ENCODE measurements at regions not wholly inside any gene's neighbourhood (a gene's known extent, or its start where the extent isn't known, plus 50 kb on each side); places are given as distances from the start of the nearest gene placed in this dataset.
"Not testable (repeated sequence)": the region's sequence is repeated elsewhere in the genome, so short reads cannot be mapped to it uniquely, and the experiment has no call there.

DNA sequence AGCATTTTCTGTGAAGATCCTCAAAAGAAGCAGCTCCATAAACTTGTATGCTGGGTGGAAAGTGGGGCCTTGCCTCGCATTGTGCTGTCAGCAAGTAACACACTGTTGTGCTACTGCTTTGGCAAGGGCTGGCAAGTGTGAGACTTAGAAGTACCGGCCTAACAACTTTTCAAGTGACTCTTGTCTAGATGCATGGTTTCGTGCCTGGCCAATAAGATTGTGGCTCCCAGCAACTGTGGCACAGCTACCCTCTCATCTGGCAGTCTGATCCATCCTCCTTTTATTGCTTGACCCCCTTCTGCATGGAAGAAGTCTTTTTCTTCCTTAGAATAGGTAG lies 79.4 kb upstream of the VEPH1 start:
- no peak for DNase-seq (ENCODE audit: low read depth in 2 of 2)

DNA sequence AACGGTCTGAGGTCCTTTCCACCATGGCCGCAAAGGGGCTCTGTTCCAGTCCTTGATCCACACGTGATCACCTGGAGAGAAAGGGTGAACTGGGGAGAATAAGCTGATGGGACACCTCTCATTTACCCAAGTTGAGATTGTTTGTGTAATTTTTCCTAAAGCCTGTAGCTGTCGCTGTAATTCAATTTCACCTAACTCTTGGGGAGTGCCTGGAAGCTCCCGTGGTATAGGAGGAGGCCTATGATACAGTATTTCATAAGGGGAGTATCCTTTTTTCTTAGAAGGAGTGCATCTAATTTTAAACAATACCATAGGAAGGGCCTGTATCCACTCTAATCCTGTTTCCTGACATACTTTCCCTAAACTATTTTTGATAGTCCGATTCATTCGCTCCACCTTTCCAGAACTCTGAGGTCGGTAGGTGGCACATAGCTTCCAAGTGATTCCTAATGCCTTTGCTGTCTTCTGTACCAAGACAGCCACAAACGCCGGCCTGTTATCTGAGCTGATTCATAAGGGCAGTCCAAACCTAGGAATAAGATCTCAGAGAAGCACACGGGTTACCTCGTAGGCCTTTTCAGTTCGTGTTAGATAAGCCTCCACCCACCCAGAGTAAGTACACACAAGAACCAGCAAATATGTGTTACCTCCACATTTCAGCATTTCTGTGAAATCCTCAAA lies 78.9 kb upstream of the VEPH1 start:
- DNase-seq (ENCODE audit: low read depth in 2 of 2), result not testable (repeated sequence)

DNA sequence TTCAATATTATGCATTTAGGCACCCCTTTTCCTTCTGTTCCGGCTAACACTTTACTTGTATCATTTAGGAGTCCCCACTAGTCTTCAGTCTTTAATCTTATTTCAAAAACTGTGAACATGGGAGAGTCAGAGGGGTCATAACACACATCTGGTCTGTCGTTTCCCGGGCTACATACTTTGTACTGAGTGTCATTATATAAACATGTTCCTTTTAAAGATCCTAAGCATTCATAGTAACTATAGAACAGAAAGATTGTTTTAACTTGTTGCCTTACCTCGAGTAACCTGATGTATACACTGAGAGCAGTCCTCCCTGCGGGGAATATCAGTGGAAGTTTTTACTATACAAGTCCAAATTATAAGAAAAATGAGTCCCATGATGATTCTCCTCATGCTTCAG lies 78.2 kb upstream of the VEPH1 start:
- DNase-seq (ENCODE audit: low read depth in 2 of 2), result no peak

DNA sequence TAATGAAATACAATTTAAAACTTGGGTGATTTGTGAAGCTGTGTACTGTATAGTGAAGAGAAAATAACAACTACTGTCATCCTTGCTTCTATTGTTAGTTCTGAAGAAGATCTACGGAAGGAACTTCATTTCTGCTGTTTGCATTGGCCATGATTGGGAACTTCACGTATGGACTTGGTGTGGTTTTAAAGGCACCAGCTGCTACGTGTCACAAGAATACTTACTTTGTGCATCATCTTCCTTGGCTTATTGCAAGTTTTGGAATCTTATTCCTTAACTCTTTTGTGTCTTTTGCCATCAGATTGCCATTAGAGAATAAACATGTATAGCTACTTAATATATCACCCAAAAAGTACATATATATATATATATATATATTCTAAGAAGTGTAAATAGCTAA lies 75.0 kb upstream of the VEPH1 start:
- no peak for DNase-seq (ENCODE audit: low read depth in 2 of 2)

DNA sequence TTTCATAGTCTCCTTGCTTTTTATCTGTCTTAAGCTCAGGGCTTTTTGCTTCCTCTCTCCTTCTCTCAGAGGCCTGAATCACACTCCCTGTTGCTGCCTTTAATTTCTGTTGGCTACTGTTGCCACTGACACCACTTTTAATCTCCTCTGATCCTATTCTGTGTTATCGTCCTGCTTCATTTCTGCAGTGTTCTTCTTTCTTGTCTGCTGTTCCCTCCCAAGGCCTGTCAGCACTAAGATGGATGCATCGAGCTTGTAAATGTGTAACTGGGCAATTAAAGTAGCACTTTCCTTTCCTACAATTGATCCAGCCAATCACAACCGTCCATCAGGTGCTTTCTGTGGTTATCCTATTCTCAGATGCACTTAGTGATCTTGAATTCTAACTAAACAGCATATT lies 71.3 kb upstream of the VEPH1 start:
- DNase-seq (ENCODE audit: low read depth in 2 of 2), result no peak

DNA sequence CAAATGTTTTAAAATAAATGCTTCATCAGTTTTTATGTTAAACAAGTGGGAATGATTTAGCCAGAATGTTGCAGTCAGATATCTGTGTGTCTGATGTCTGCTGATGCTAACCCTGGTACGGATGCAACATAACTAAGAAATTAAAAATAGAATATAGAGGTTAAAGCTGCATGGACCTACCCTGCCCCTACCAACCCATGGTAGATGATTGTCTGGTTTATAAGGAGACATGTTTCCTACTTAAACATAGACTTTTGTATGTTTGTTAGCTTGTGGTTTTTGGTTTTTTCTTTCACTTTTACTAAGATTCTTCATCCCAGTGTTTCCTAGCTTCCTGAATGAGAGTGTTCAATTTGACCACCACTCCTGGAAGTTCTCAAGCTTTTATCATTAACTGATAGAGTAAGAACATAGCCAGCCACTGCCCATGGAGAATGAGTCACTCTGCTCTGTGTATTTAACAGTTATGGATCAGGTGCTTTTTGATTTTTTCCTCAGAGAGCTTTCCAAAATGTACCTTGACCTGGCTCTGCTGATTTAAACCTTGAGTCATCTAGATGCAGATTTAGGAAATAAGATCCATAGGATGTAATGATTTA lies 70.7 kb upstream of the VEPH1 start:
- DNase-seq (ENCODE audit: low read depth in 2 of 2), result no peak

DNA sequence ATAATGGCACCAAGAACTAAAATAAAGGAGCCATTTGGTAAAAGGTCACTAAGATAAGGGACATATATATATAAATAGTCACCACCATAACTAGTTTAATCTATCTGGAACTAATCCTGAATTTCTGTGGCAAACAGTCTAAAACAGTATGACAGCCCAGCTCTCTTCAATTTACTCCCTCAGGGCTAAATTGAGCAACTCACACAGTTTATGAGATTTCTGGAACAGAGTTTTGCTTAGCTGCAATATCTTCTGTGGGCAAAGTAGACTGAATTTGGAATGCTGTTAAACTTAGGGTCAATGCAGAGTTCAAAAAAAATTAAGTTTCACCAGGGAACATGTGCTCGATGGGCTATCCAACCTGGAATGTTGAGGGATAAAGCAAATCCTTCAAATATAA lies 70.1 kb upstream of the VEPH1 start:
- DNase-seq (ENCODE audit: low read depth in 2 of 2), result no peak

DNA sequence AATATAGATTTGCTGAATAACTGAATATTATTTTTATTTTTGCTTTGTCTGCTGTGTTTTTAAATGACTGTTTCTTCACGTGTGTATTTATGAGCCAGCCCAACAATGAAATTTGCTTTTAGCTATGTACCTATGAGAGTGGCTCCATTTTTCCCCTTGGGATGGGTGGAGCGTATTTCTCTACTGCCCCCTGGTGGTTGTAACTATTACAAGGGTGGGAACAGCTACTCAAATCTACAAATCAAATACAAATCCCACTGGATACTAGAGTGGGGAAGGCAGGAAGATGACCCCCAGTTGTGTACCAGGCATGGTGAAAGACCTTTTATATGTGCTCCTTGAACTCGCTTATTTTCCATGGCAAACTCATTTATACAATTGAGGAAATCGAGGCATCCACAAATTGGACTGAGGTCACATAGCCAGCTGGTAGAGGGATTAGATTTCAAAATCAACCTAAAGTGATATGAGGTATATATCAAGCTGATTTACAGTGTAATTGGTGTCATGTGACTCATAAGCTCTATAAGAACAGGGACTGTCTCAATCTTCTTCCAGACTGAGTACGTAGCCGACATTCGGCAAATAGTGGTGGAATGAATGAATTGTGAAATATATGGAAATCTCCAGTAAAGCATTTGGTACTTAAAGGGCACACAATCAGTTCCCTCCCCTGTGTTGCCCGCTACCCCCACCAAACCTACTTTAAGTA lies 69.5 kb upstream of the VEPH1 start:
- DNase-seq (ENCODE audit: low read depth in 2 of 2), result peak in 1 of 2 donors; percentile 7

DNA sequence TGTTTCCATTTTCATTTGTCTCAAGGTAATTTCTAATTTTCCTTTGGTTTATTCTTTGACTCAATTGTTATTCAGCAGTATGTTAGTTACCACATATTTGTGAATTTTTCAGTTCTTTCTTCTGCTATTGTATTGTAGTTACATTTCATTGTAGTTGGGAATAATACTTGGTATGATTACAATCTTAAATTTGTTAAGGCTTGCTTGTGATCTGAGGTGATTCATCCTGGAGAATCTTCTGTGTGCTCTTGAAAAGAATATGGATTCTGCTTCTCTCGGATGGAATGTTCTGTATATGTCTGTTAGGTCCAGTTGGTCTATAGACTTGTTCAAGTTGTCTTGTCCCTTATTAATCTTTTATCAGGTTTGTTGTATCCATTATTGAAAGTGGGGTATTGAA lies 63.4 kb upstream of the VEPH1 start:
- no peak for DNase-seq (ENCODE audit: low read depth in 2 of 2)

DNA sequence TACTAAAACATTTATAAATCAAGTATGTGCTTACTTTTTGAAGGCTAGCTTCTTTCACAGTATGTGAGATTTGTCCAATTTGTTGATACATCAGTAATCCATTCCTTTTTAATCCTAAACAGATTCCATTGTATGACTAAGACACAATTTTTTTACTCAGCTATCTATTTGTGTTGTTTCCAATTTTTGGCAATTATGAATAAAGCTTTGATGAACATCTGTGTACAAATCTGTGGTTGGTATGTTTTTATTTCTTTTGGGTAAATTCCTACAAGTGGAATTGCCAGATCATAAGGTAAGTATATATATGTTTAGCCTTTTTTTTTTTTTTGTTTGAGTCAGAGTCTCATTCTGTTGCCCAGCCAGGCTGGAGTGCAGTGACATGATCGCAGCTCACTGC lies 56.2 kb upstream of the VEPH1 start:
- DNase-seq (ENCODE audit: low read depth in 2 of 2), result no peak

Measured in stimulated activated CD4-positive, alpha-beta T cell treated with anti-CD3 and anti-CD28 coated beads, Interleukin-4, amount 100 ng/mL, for 48 hours (primary cell).